Neutrophil (primary cell): ENCODE measurements at regions not wholly inside any gene's neighbourhood (a gene's known extent, or its start where the extent isn't known, plus 50 kb on each side); places are given as distances from the start of the nearest gene placed in this dataset.

Source experiments
- H3K27ac ChIP-seq: fragments of 200-600 bp; sonication (generic); 2 replicates; pipeline ENCODE4 v1.5.1; 2016; ENCODE audit warnings: mild to moderate bottlenecking, moderate library complexity
- H3K27me3 ChIP-seq: fragments of 200-600 bp; sonication (generic); 2 replicates; pipeline ENCODE4 v1.6.0; 2016; ENCODE audit warnings: mild to moderate bottlenecking
- H3K36me3 ChIP-seq: fragments of 200-600 bp; sonication (generic); 2 replicates; pipeline ENCODE4 v1.5.1; 2017
- H3K4me1 ChIP-seq, 2 experiments: fragments of 200-600 bp in 1 of 2; sonication (generic) in 1 of 2; 1 replicate in 1 of 2; 2 replicates in 1 of 2; pipeline versions ENCODE4 v1.5.1 to v1.6.1; 2013 to 2016; ENCODE audit warnings: low read depth in 1 of 2, low read length in 1 of 2, mild to moderate bottlenecking in 1 of 2, moderate library complexity in 1 of 2; ENCODE audit not compliant: control insufficient read depth in 1 of 2, insufficient read depth in 1 of 2
- H3K4me3 ChIP-seq, 2 experiments: fragments of 200-600 bp in 1 of 2; sonication (generic) in 1 of 2; 1 replicate in 1 of 2; 2 replicates in 1 of 2; pipeline ENCODE4 v1.5.1; 2013 to 2016; ENCODE audit warnings: low read depth in 1 of 2, low read length in 1 of 2, mild to moderate bottlenecking in 1 of 2, moderate library complexity in 1 of 2
- H3K9me3 ChIP-seq: fragments of 200-600 bp; sonication (generic); 2 replicates; pipeline ENCODE4 v1.5.1; 2016
- TF ChIP-seq, protein P1 (sequence below): fragments of 200-600 bp; sonication (generic); IDR thresholded peaks from 2 replicates; pipeline ENCODE4 v1.5.1; 2016; ENCODE audit warnings: antibody characterized with exemption

- Histone ChIP-seq H3K9me3 (no peaks in the 10 kb centered on the region), H3K27ac (no peak overlapping the region), H3K36me3 (no peaks in the 10 kb centered on the region), H3K4me1 (no peaks in the 10 kb centered on the region), H3K27me3 (peaks cover 49% of the 10 kb centered on the region), H3K4me3 (no peak overlapping the region)
- TF ChIP-seq, protein P1, sequence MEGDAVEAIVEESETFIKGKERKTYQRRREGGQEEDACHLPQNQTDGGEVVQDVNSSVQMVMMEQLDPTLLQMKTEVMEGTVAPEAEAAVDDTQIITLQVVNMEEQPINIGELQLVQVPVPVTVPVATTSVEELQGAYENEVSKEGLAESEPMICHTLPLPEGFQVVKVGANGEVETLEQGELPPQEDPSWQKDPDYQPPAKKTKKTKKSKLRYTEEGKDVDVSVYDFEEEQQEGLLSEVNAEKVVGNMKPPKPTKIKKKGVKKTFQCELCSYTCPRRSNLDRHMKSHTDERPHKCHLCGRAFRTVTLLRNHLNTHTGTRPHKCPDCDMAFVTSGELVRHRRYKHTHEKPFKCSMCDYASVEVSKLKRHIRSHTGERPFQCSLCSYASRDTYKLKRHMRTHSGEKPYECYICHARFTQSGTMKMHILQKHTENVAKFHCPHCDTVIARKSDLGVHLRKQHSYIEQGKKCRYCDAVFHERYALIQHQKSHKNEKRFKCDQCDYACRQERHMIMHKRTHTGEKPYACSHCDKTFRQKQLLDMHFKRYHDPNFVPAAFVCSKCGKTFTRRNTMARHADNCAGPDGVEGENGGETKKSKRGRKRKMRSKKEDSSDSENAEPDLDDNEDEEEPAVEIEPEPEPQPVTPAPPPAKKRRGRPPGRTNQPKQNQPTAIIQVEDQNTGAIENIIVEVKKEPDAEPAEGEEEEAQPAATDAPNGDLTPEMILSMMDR = no peak
Measured at GRCh38 chr12:64998371-64999147, 122.5 kb downstream of the WIF1 start.

GRCh38 chr12:64999148-64999425, 122.0 kb downstream of the WIF1 start:
- Histone ChIP-seq H3K36me3 (no peaks in the 10 kb centered on the region), H3K4me3 (no peak overlapping the region), H3K4me1 (no peaks in the 10 kb centered on the region), H3K9me3 (no peaks in the 10 kb centered on the region), H3K27ac (no peak overlapping the region), H3K27me3 (peaks cover 51% of the 10 kb centered on the region)
- TF ChIP-seq, protein P1 = no peak
